Naive thymus-derived CD8-positive, alpha-beta T cell (primary cell): ENCODE measurements at regions not wholly inside any gene's neighbourhood (a gene's known extent, or its start where the extent isn't known, plus 50 kb on each side); places are given as distances from the start of the nearest gene placed in this dataset.

Source experiments
- ATAC-seq, 2 donors: fragments of 150-1000 bp; cut with Tn5 transposase in 1 of 2; sonication (Bioruptor Pico), chemical (Tn5 transposase) in 1 of 2; 1 replicate in 1 of 2; 2 replicates in 1 of 2; pipeline ENCODE4 v1.10.0; 2021; ENCODE audit warnings: mild to moderate bottlenecking in 2 of 2, moderate library complexity in 2 of 2
- POLR2A ChIA-PET: fragments of 350-600 bp; sonication (Branson Sonifier 250); formaldehyde crosslinking; loops from one replicate; lab custom pipeline; 2021; ENCODE audit warnings: antibody characterized with exemption; lab: Charles Lee
- DNase-seq, 10 donors: peaks; one replicate each; pipeline versions ENCODE4 v3.0.0 to v3.0.0-alpha.2; 2020 to 2022
- H3K27ac Mint-ChIP-seq, 10 donors: one replicate each; pipeline ENCODE4 v1.8.0; 2020 to 2022; ENCODE audit warnings: mild to moderate bottlenecking in 10 of 10, mixed read lengths in 10 of 10, moderate library complexity in 4 of 10, inconsistent platforms in 1 of 10
- H3K27me3 Mint-ChIP-seq, 5 donors: one replicate each; pipeline ENCODE4 v1.8.0; 2021 to 2022; ENCODE audit warnings: mixed read lengths in 5 of 5
- H3K36me3 Mint-ChIP-seq, 3 donors: one replicate each; pipeline ENCODE4 v1.8.0; 2020 to 2022; ENCODE audit warnings: mixed read lengths in 3 of 3, mild to moderate bottlenecking in 2 of 3, inconsistent platforms in 1 of 3
- H3K4me1 Mint-ChIP-seq, 4 donors: one replicate each; pipeline ENCODE4 v1.8.0; 2021 to 2022; ENCODE audit warnings: mixed read lengths in 4 of 4
- H3K4me3 Mint-ChIP-seq, 10 donors: one replicate each; pipeline ENCODE4 v1.8.0; 2020 to 2022; ENCODE audit warnings: mild to moderate bottlenecking in 10 of 10, mixed read lengths in 10 of 10, moderate library complexity in 6 of 10, inconsistent platforms in 1 of 10
- H3K9me3 Mint-ChIP-seq, 9 donors: one replicate each; pipeline ENCODE4 v1.8.0; 2020 to 2022; ENCODE audit warnings: mixed read lengths in 9 of 9, mild to moderate bottlenecking in 3 of 9, inconsistent platforms in 1 of 9, moderate library complexity in 1 of 9

GRCh38 chr2:220243571-220243970 lies 616.1 kb downstream of the SLC4A3 start:
- Mint-ChIP-seq H3K4me3 (no peak overlapping the region), H3K4me1 (no peaks in the 10 kb centered on the region), H3K27me3 (peaks cover 0 to 2% (median 0%) of the 10 kb centered on the region in 5 donors), H3K36me3 (no peaks in the 10 kb centered on the region), H3K9me3 (peaks cover 0 to 7% (median 0%) of the 10 kb centered on the region in 9 donors), H3K27ac (no peak overlapping the region)
- no peak for ATAC-seq
- POLR2A ChIA-PET, result no interaction called here
- DNase-seq, result no peak

- H3K27me3 Mint-ChIP-seq, result peaks cover 0 to 2% (median 0%) of the 10 kb centered on the region in 5 donors
- no peak overlapping the region for H3K4me3 Mint-ChIP-seq
- DNase-seq (no peak), ATAC-seq (no peak)
- H3K9me3 Mint-ChIP-seq, result peaks cover 0 to 5% (median 0%) of the 10 kb centered on the region in 9 donors
- POLR2A ChIA-PET, result no interaction called here
- H3K36me3 Mint-ChIP-seq, result no peaks in the 10 kb centered on the region
- no peaks in the 10 kb centered on the region for H3K4me1 Mint-ChIP-seq
- H3K27ac Mint-ChIP-seq, result no peak overlapping the region
Observed at GRCh38 chr2:220246386-220246785, 619.0 kb downstream of the SLC4A3 start.

- peaks cover 0 to 2% (median 0%) of the 10 kb centered on the region in 5 donors for H3K27me3 Mint-ChIP-seq
- H3K9me3 Mint-ChIP-seq, result peaks cover 0 to 11% (median 4%) of the 10 kb centered on the region in 9 donors
- no peak overlapping the region for H3K27ac Mint-ChIP-seq
- POLR2A ChIA-PET, result no interaction called here
- no peak overlapping the region for H3K4me3 Mint-ChIP-seq
- no peaks in the 10 kb centered on the region for H3K4me1 Mint-ChIP-seq
- ATAC-seq (no peak), DNase-seq (no peak)
- H3K36me3 Mint-ChIP-seq, result no peaks in the 10 kb centered on the region
Observed at GRCh38 chr2:220247588-220248350, 620.3 kb downstream of the SLC4A3 start.

- Mint-ChIP-seq H3K27me3 (no peaks in the 10 kb centered on the region), H3K4me1 (no peaks in the 10 kb centered on the region), H3K9me3 (peaks cover 0 to 15% (median 5%) of the 10 kb centered on the region in 9 donors), H3K4me3 (no peak overlapping the region), H3K36me3 (no peaks in the 10 kb centered on the region), H3K27ac (no peak overlapping the region)
- POLR2A ChIA-PET, result no interaction called here
- ATAC-seq (no peak), DNase-seq (no peak)
Observed at GRCh38 chr2:220259662-220260061, 632.2 kb downstream of the SLC4A3 start.

GRCh38 chr2:220263300-220263699 lies 635.9 kb downstream of the SLC4A3 start:
- H3K9me3 Mint-ChIP-seq, result peaks cover 0 to 15% (median 0%) of the 10 kb centered on the region in 9 donors
- POLR2A ChIA-PET, result no interaction called here
- H3K4me1 Mint-ChIP-seq, result no peaks in the 10 kb centered on the region
- no peak for DNase-seq
- H3K4me3 Mint-ChIP-seq, result no peak overlapping the region
- H3K27me3 Mint-ChIP-seq, result no peaks in the 10 kb centered on the region
- ATAC-seq, result no peak
- no peaks in the 10 kb centered on the region for H3K36me3 Mint-ChIP-seq
- no peak overlapping the region for H3K27ac Mint-ChIP-seq

- H3K27me3 Mint-ChIP-seq, result no peaks in the 10 kb centered on the region
Observed at GRCh38 chr2:220269367-220269766, 641.9 kb downstream of the SLC4A3 start.

GRCh38 chr2:220270481-220271070 lies 643.1 kb downstream of the SLC4A3 start:
- ATAC-seq (no peak), DNase-seq (no peak)
- Mint-ChIP-seq H3K9me3 (peaks cover 0 to 6% (median 0%) of the 10 kb centered on the region in 9 donors), H3K4me1 (no peaks in the 10 kb centered on the region), H3K36me3 (no peaks in the 10 kb centered on the region), H3K27ac (no peak overlapping the region), H3K27me3 (no peaks in the 10 kb centered on the region), H3K4me3 (no peak overlapping the region)
- POLR2A ChIA-PET, result no interaction called here

More at GRCh38 chr2:220269367-220269766, 641.9 kb downstream of the SLC4A3 start:
- Mint-ChIP-seq H3K36me3 (no peaks in the 10 kb centered on the region), H3K27ac (no peak overlapping the region), H3K4me3 (no peak overlapping the region), H3K4me1 (no peaks in the 10 kb centered on the region), H3K9me3 (no peaks in the 10 kb centered on the region)
- DNase-seq (no peak), ATAC-seq (no peak)
- POLR2A ChIA-PET, result no interaction called here

GRCh38 chr2:220272656-220273055 lies 645.2 kb downstream of the SLC4A3 start:
- POLR2A ChIA-PET, result no interaction called here
- no peak overlapping the region for H3K4me3 Mint-ChIP-seq
- ATAC-seq, result no peak
- peaks cover 0 to 18% (median 0%) of the 10 kb centered on the region in 9 donors for H3K9me3 Mint-ChIP-seq
- DNase-seq, result no peak
- H3K36me3 Mint-ChIP-seq, result no peaks in the 10 kb centered on the region
- H3K27me3 Mint-ChIP-seq, result peaks cover 0 to 7% (median 0%) of the 10 kb centered on the region in 5 donors
- no peak overlapping the region for H3K27ac Mint-ChIP-seq
- no peaks in the 10 kb centered on the region for H3K4me1 Mint-ChIP-seq

GRCh38 chr2:220273082-220273481 lies 645.7 kb downstream of the SLC4A3 start:
- Mint-ChIP-seq H3K27me3 (peaks cover 0 to 7% (median 0%) of the 10 kb centered on the region in 5 donors), H3K4me1 (no peaks in the 10 kb centered on the region), H3K27ac (no peak overlapping the region), H3K4me3 (no peak overlapping the region), H3K36me3 (no peaks in the 10 kb centered on the region), H3K9me3 (peaks cover 0 to 18% (median 0%) of the 10 kb centered on the region in 9 donors)
- DNase-seq (no peak), ATAC-seq (no peak)
- POLR2A ChIA-PET, result no interaction called here

GRCh38 chr2:220275454-220275853 lies 648.0 kb downstream of the SLC4A3 start:
- peaks cover 0 to 7% (median 0%) of the 10 kb centered on the region in 5 donors for H3K27me3 Mint-ChIP-seq

GRCh38 chr2:220276741-220277444 lies 649.5 kb downstream of the SLC4A3 start:
- no peaks in the 10 kb centered on the region for H3K4me1 Mint-ChIP-seq
- no peaks in the 10 kb centered on the region for H3K36me3 Mint-ChIP-seq
- H3K9me3 Mint-ChIP-seq, result peaks cover 0 to 25% (median 0%) of the 10 kb centered on the region in 9 donors
- H3K27me3 Mint-ChIP-seq, result peaks cover 0 to 7% (median 0%) of the 10 kb centered on the region in 5 donors
- H3K4me3 Mint-ChIP-seq, result no peak overlapping the region
- ATAC-seq, result no peak
- DNase-seq, result no peak
- no peak overlapping the region for H3K27ac Mint-ChIP-seq
- POLR2A ChIA-PET, result no interaction called here

More at GRCh38 chr2:220275454-220275853, 648.0 kb downstream of the SLC4A3 start:
- no peaks in the 10 kb centered on the region for H3K36me3 Mint-ChIP-seq
- ATAC-seq, result no peak
- no peak overlapping the region for H3K4me3 Mint-ChIP-seq
- peaks cover 0 to 18% (median 0%) of the 10 kb centered on the region in 9 donors for H3K9me3 Mint-ChIP-seq
- H3K4me1 Mint-ChIP-seq, result no peaks in the 10 kb centered on the region
- POLR2A ChIA-PET, result no interaction called here
- no peak for DNase-seq
- no peak overlapping the region for H3K27ac Mint-ChIP-seq

GRCh38 chr2:220277445-220277975 lies 650.1 kb downstream of the SLC4A3 start:
- H3K27ac Mint-ChIP-seq, result no peak overlapping the region
- DNase-seq, result no peak

GRCh38 chr2:220278022-220278421 lies 650.6 kb downstream of the SLC4A3 start:
- H3K4me1 Mint-ChIP-seq, result no peaks in the 10 kb centered on the region
- POLR2A ChIA-PET, result no interaction called here
- DNase-seq (no peak), ATAC-seq (no peak)
- no peaks in the 10 kb centered on the region for H3K36me3 Mint-ChIP-seq
- peaks cover 0 to 7% (median 0%) of the 10 kb centered on the region in 5 donors for H3K27me3 Mint-ChIP-seq
- H3K4me3 Mint-ChIP-seq, result no peak overlapping the region
- H3K27ac Mint-ChIP-seq, result no peak overlapping the region
- H3K9me3 Mint-ChIP-seq, result peaks cover 0 to 25% (median 0%) of the 10 kb centered on the region in 9 donors

More at GRCh38 chr2:220277445-220277975, 650.1 kb downstream of the SLC4A3 start:
- H3K36me3 Mint-ChIP-seq, result no peaks in the 10 kb centered on the region
- POLR2A ChIA-PET, result no interaction called here
- no peaks in the 10 kb centered on the region for H3K4me1 Mint-ChIP-seq
- H3K4me3 Mint-ChIP-seq, result no peak overlapping the region
- no peak for ATAC-seq
- peaks cover 0 to 7% (median 0%) of the 10 kb centered on the region in 5 donors for H3K27me3 Mint-ChIP-seq
- H3K9me3 Mint-ChIP-seq, result peaks cover 0 to 25% (median 0%) of the 10 kb centered on the region in 9 donors
